Ovary (tissue), 3 donors: ENCODE measurements at regions not wholly inside any gene's neighbourhood (a gene's known extent, or its start where the extent isn't known, plus 50 kb on each side); places are given as distances from the start of the nearest gene placed in this dataset.

Source experiments
- POLR2A ChIP-seq: fragments of 450-650 bp; IDR thresholded peaks from one replicate; pipeline ENCODE4 v1.6.1; 2017; ENCODE audit warnings: antibody characterized with exemption, mild to moderate bottlenecking, moderate library complexity
- TF ChIP-seq, protein P1 (sequence below), 3 donors: fragments of 450-650 bp in 2 of 3; fragments of 200-600 bp in 1 of 3; IDR thresholded peaks; one replicate each; pipeline versions ENCODE4 v1.5.1 to v1.8.0; 2016 to 2022; ENCODE audit warnings: antibody characterized with exemption in 3 of 3, mild to moderate bottlenecking in 1 of 3
- donor health status: DM: no; HTN: no; CAD: no.

DNA sequence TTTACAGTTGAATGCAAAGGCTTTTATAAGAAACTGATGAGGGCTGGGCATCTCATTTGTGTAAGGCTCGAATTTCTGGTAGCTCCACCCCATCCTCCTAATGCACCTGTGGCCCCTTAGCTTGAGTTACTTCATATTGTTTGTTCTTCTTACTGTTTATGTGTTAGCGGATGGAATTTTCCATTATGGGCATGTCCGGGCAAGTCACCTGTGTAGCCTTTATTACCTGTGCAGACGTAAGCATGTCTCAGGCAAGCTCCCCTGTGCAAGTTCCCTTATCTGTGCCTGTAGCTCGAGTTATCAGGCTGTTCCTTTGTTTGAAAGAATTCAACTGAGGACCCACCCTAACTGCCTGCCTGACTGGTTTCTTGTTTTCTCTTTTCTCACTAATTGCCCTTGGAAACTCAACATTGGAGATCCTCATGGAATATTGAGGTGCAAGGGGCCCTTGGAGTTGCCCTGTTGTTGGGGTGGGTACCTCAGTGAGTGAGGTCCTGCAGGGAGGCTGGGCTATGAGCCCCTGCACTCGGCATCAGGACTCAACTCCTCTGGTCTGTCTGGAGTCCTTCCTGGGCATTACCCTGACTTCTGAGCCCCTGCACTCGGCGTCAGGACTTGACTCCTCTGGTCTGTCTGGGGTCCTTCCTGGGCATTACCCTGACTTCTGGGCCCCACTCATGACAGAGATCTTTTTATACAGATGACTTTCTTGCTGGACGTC, 207.9 kb upstream of the SULF2 start:
- TF ChIP-seq, protein P1, sequence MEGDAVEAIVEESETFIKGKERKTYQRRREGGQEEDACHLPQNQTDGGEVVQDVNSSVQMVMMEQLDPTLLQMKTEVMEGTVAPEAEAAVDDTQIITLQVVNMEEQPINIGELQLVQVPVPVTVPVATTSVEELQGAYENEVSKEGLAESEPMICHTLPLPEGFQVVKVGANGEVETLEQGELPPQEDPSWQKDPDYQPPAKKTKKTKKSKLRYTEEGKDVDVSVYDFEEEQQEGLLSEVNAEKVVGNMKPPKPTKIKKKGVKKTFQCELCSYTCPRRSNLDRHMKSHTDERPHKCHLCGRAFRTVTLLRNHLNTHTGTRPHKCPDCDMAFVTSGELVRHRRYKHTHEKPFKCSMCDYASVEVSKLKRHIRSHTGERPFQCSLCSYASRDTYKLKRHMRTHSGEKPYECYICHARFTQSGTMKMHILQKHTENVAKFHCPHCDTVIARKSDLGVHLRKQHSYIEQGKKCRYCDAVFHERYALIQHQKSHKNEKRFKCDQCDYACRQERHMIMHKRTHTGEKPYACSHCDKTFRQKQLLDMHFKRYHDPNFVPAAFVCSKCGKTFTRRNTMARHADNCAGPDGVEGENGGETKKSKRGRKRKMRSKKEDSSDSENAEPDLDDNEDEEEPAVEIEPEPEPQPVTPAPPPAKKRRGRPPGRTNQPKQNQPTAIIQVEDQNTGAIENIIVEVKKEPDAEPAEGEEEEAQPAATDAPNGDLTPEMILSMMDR (IDR thresholded peaks at IDR 0.05) = no peak
- TF ChIP-seq POLR2A = no peak
